ENCODE measurements at regions not wholly inside any gene's neighbourhood (a gene's known extent, or its start where the extent isn't known, plus 50 kb on each side); places are given as distances from the start of the nearest gene placed in this dataset.
"Not testable (repeated sequence)": the region's sequence is repeated elsewhere in the genome, so short reads cannot be mapped to it uniquely, and the experiment has no call there.

DNA sequence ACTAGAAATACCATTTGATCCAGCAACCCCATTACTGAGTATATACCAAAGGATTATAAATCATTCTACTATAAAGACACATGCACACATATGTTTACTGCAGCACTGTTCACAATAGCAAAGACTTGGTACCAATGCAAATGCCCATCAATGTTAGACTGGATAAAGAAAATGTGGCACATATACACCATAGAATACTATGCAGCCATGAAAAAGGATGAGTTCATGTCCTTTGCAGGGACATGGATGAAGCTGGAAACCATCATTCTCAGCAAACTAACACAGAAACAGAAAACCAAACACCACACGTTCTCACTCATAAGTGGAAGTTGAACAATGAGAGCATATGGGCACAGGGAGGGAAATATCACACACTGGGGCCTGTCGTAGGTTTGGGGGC is 106.0 kb downstream of the SPATA18 start:
- WGBS, 2 donors = 81 to 93% methylated on average over 2 of the region's 2 CpGs

DNA sequence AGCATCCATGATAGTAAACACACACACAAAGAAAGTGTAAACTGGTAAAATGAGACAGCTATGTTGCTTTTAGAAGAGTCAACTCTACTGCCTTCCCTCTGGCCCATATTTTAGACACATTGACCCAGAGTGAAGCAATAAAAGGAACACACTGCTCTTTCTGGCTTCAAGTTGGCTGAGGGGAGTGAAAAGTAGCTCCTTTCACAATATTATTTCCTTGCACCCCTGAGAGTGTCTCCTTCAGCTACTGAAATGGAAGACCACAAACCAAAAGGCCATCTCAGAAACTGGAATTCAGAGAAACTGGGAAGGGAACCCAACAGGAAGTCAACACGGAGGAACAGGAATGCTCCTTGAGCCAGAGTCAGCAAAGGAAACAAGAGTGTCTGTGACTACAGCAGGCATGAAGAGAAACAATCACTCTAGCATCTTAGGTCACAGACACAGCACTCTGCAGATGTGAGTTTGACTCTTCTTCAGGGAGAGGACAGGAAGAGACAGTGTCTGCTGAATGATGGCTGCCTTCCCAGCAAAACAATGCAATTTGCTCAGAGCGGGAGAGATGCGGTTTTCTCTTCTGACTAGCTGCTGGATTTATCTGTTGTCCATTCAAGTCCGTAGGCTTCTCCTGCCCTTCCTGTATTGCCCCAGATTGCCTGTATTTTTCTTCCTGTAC is 106.7 kb downstream of the SPATA18 start:
- H3K4me3 ChIP-seq (ENCODE audit: low read length in 2 of 2) = no peak overlapping the region
- WGBS, 2 donors = 42 to 48% methylated on average over 4 of the region's 4 CpGs
- intact Hi-C loops (cut with DNase I) = no loop called here
- H3K27me3 ChIP-seq (ENCODE audit: control insufficient read depth in 1 of 2, insufficient read depth in 2 of 2, low read length in 1 of 2) = no peaks in the 10 kb centered on the region
- H3K36me3 ChIP-seq (ENCODE audit: control insufficient read depth in 1 of 2, insufficient read depth in 2 of 2, low read length in 1 of 2) = no peaks in the 10 kb centered on the region
- peaks cover 4% of the 10 kb centered on the region for H3K9me3 ChIP-seq (ENCODE audit: control insufficient read depth, low read length)
- DNase-seq (no peak), ATAC-seq (ENCODE audit: low FRiP score) (no peak)
- H3K4me1 ChIP-seq (ENCODE audit: control insufficient read depth in 1 of 2, insufficient read depth in 2 of 2, low read length in 2 of 2) = no peaks in the 10 kb centered on the region
- H3K27ac ChIP-seq (ENCODE audit: low read depth in 1 of 2, low read length in 2 of 2) = no peak overlapping the region

More for the DNA sequence above, 106.0 kb downstream of the SPATA18 start:
- H3K27me3 ChIP-seq (ENCODE audit: control insufficient read depth in 1 of 2, insufficient read depth in 2 of 2, low read length in 1 of 2); intact Hi-C loops (cut with DNase I); H3K4me1 ChIP-seq (ENCODE audit: control insufficient read depth in 1 of 2, insufficient read depth in 2 of 2, low read length in 2 of 2); H3K4me3 ChIP-seq (ENCODE audit: low read length in 2 of 2); H3K9me3 ChIP-seq (ENCODE audit: control insufficient read depth, low read length); ATAC-seq (ENCODE audit: low FRiP score); H3K27ac ChIP-seq (ENCODE audit: low read depth in 1 of 2, low read length in 2 of 2); H3K36me3 ChIP-seq (ENCODE audit: control insufficient read depth in 1 of 2, insufficient read depth in 2 of 2, low read length in 1 of 2); DNase-seq: not testable (repeated sequence)

DNA sequence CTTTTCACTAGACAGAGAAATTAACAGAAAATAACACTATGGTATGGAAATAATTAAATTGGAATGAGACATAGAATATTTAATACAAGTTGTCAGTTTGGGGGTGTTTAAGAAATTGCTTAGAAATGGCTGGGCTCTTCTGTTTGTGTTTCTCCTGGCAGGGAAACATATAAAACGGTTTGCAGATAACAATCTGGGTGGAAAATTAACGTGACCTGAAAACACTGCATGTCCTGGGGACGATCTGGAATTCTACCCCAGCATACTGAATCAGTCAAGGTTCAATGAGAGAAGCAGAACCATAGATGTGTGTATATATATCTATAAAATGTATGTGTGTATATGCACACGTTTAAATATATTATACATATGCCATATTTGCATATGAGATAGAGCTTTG is 109.8 kb downstream of the SPATA18 start:
- no peak for DNase-seq
- 46 to 48% methylated on average over 4 of the region's 4 CpGs for WGBS, 2 donors
- no peaks in the 10 kb centered on the region for H3K4me1 ChIP-seq (ENCODE audit: control insufficient read depth in 1 of 2, insufficient read depth in 2 of 2, low read length in 2 of 2)

DNA sequence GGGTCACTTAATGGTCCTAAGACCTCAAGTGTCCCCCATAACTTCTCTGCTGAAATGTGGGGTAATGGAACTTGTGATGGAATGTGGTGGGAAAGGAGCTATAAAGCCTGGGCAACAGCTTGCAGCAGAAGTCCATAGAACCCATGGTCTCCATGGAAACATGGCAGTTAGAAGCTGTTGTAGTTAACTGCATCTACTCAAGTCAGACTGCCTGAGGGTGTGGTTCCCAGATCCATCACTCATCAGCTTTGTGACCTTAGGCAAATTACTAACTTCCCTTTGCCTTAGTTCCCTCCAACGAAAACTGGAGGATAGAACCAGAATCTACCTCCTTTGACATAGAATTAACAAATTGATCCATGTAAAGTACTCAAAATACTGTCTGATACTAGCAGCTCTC is 113.0 kb downstream of the SPATA18 start:
- ATAC-seq (ENCODE audit: low FRiP score) = no peak
- intact Hi-C loops (cut with DNase I) = no loop called here
- H3K4me1 ChIP-seq (ENCODE audit: control insufficient read depth in 1 of 2, insufficient read depth in 2 of 2, low read length in 2 of 2) = no peaks in the 10 kb centered on the region
- H3K36me3 ChIP-seq (ENCODE audit: control insufficient read depth in 1 of 2, insufficient read depth in 2 of 2, low read length in 1 of 2) = no peaks in the 10 kb centered on the region
- no peaks in the 10 kb centered on the region for H3K27me3 ChIP-seq (ENCODE audit: control insufficient read depth in 1 of 2, insufficient read depth in 2 of 2, low read length in 1 of 2)
- no peak overlapping the region for H3K4me3 ChIP-seq (ENCODE audit: low read length in 2 of 2)
- H3K27ac ChIP-seq (ENCODE audit: low read depth in 1 of 2, low read length in 2 of 2) = no peak overlapping the region
- WGBS, 2 donors = 81 to 86% methylated on average over 1 of the region's 1 CpG
- DNase-seq = no peak
- H3K9me3 ChIP-seq (ENCODE audit: control insufficient read depth, low read length) = no peaks in the 10 kb centered on the region

More for the DNA sequence above, 109.8 kb downstream of the SPATA18 start:
- H3K27ac ChIP-seq (ENCODE audit: low read depth in 1 of 2, low read length in 2 of 2) = no peak overlapping the region
- ATAC-seq (ENCODE audit: low FRiP score) = no peak
- H3K9me3 ChIP-seq (ENCODE audit: control insufficient read depth, low read length) = peaks cover 4% of the 10 kb centered on the region
- intact Hi-C loops (cut with DNase I) = no loop called here
- no peak overlapping the region for H3K4me3 ChIP-seq (ENCODE audit: low read length in 2 of 2)
- H3K27me3 ChIP-seq (ENCODE audit: control insufficient read depth in 1 of 2, insufficient read depth in 2 of 2, low read length in 1 of 2) = no peaks in the 10 kb centered on the region
- H3K36me3 ChIP-seq (ENCODE audit: control insufficient read depth in 1 of 2, insufficient read depth in 2 of 2, low read length in 1 of 2) = no peaks in the 10 kb centered on the region

- Histone ChIP-seq H3K4me1 (ENCODE audit: control insufficient read depth in 1 of 2, insufficient read depth in 2 of 2, low read length in 2 of 2) (peaks cover 0 to 8% of the 10 kb centered on the region in 2 donors), H3K4me3 (ENCODE audit: low read length in 2 of 2) (no peak overlapping the region), H3K36me3 (ENCODE audit: control insufficient read depth in 1 of 2, insufficient read depth in 2 of 2, low read length in 1 of 2) (no peaks in the 10 kb centered on the region), H3K27me3 (ENCODE audit: control insufficient read depth in 1 of 2, insufficient read depth in 2 of 2, low read length in 1 of 2) (no peaks in the 10 kb centered on the region), H3K9me3 (ENCODE audit: control insufficient read depth, low read length) (no peaks in the 10 kb centered on the region), H3K27ac (ENCODE audit: low read depth in 1 of 2, low read length in 2 of 2) (no peak overlapping the region)
- ATAC-seq (ENCODE audit: low FRiP score) (no peak), DNase-seq (no peak)
- intact Hi-C loops (cut with DNase I) = no loop called here
- 93 to 95% methylated on average over 1 of the region's 1 CpG for WGBS, 2 donors
Measured at GRCh38 chr4:52172166-52172565, 121.1 kb downstream of the SPATA18 start.

- WGBS, 2 donors = 50% methylated on average over 2 of the region's 2 CpGs
- DNase-seq = peak in 1 of 2 donors; percentile 70
- ATAC-seq (ENCODE audit: low FRiP score) = peak; percentile 88
- no peaks in the 10 kb centered on the region for H3K9me3 ChIP-seq (ENCODE audit: control insufficient read depth, low read length)
- H3K36me3 ChIP-seq (ENCODE audit: control insufficient read depth in 1 of 2, insufficient read depth in 2 of 2, low read length in 1 of 2) = no peaks in the 10 kb centered on the region
- intact Hi-C loops (cut with DNase I) = no loop called here
- H3K27ac ChIP-seq (ENCODE audit: low read depth in 1 of 2, low read length in 2 of 2) = peak overlapping the region in 1 of 2 donors; percentile 76
- no peak overlapping the region for H3K4me3 ChIP-seq (ENCODE audit: low read length in 2 of 2)
- peaks cover 0 to 8% of the 10 kb centered on the region in 2 donors for H3K4me1 ChIP-seq (ENCODE audit: control insufficient read depth in 1 of 2, insufficient read depth in 2 of 2, low read length in 2 of 2)
- no peaks in the 10 kb centered on the region for H3K27me3 ChIP-seq (ENCODE audit: control insufficient read depth in 1 of 2, insufficient read depth in 2 of 2, low read length in 1 of 2)
Measured at GRCh38 chr4:52173470-52174045, 122.5 kb downstream of the SPATA18 start.

- DNase-seq (no peak), ATAC-seq (ENCODE audit: low FRiP score) (no peak)
- Histone ChIP-seq H3K27ac (ENCODE audit: low read depth in 1 of 2, low read length in 2 of 2) (no peak overlapping the region), H3K36me3 (ENCODE audit: control insufficient read depth in 1 of 2, insufficient read depth in 2 of 2, low read length in 1 of 2) (no peaks in the 10 kb centered on the region), H3K4me1 (ENCODE audit: control insufficient read depth in 1 of 2, insufficient read depth in 2 of 2, low read length in 2 of 2) (no peaks in the 10 kb centered on the region), H3K27me3 (ENCODE audit: control insufficient read depth in 1 of 2, insufficient read depth in 2 of 2, low read length in 1 of 2) (no peaks in the 10 kb centered on the region), H3K9me3 (ENCODE audit: control insufficient read depth, low read length) (no peaks in the 10 kb centered on the region), H3K4me3 (ENCODE audit: low read length in 2 of 2) (no peak overlapping the region)
- WGBS, 2 donors = 50 to 69% methylated on average over 1 of the region's 1 CpG
- intact Hi-C loops (cut with DNase I) = no loop called here
Measured at GRCh38 chr4:52187603-52188002, 136.5 kb downstream of the SPATA18 start.

- DNase-seq = no peak
- intact Hi-C loops (cut with DNase I) = loop anchor here in 1 of 2 donors (10.0 kb wide), 1 partner anchor 137 kb away; the partner anchor contains the start of gene SPATA18
- 59 to 83% methylated on average over 2 of the region's 2 CpGs for WGBS, 2 donors
- Histone ChIP-seq H3K4me3 (ENCODE audit: low read length in 2 of 2) (no peak overlapping the region), H3K27me3 (ENCODE audit: control insufficient read depth in 1 of 2, insufficient read depth in 2 of 2, low read length in 1 of 2) (no peaks in the 10 kb centered on the region), H3K4me1 (ENCODE audit: control insufficient read depth in 1 of 2, insufficient read depth in 2 of 2, low read length in 2 of 2) (peaks cover 0 to 2% of the 10 kb centered on the region in 2 donors), H3K27ac (ENCODE audit: low read depth in 1 of 2, low read length in 2 of 2) (no peak overlapping the region), H3K36me3 (ENCODE audit: control insufficient read depth in 1 of 2, insufficient read depth in 2 of 2, low read length in 1 of 2) (no peaks in the 10 kb centered on the region), H3K9me3 (ENCODE audit: control insufficient read depth, low read length) (no peaks in the 10 kb centered on the region)
- no peak for ATAC-seq (ENCODE audit: low FRiP score)
Measured at GRCh38 chr4:52192001-52192400, 140.9 kb downstream of the SPATA18 start.

DNA sequence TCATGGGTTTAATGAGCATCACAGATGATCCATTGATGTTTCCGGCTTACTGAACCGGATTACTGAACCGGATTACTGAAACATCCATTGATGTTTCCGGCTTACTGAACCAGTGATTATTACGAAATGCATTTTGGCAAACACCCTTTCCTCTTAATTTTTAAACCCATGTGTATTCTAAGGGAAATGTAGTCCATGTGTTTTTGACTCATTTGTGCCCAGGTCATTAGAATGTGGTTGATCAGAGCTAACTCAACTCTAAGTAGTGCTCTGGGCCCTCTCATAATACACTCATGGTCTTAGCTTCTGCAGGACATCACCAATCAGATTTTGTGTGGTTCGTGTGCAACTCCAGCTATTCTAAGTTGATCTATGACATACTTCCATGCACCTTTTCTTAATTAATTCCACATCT is 141.6 kb downstream of the SPATA18 start:
- Histone ChIP-seq H3K27me3 (ENCODE audit: control insufficient read depth in 1 of 2, insufficient read depth in 2 of 2, low read length in 1 of 2) (no peaks in the 10 kb centered on the region), H3K36me3 (ENCODE audit: control insufficient read depth in 1 of 2, insufficient read depth in 2 of 2, low read length in 1 of 2) (no peaks in the 10 kb centered on the region), H3K9me3 (ENCODE audit: control insufficient read depth, low read length) (no peaks in the 10 kb centered on the region), H3K27ac (ENCODE audit: low read depth in 1 of 2, low read length in 2 of 2) (no peak overlapping the region), H3K4me1 (ENCODE audit: control insufficient read depth in 1 of 2, insufficient read depth in 2 of 2, low read length in 2 of 2) (peaks cover 0 to 3% of the 10 kb centered on the region in 2 donors), H3K4me3 (ENCODE audit: low read length in 2 of 2) (no peak overlapping the region)
- WGBS, 2 donors = 79 to 89% methylated on average over 6 of the region's 6 CpGs
- DNase-seq (no peak), ATAC-seq (ENCODE audit: low FRiP score) (peak; percentile 61)
- intact Hi-C loops (cut with DNase I) = loop anchor here in 1 of 2 donors (10.0 kb wide), 1 partner anchor 138 kb away; the partner anchor contains the start of gene SPATA18

All from aorta (tissue), 5 donors.